ENCODE measurements at regions not wholly inside any gene's neighbourhood (a gene's known extent, or its start where the extent isn't known, plus 50 kb on each side); places are given as distances from the start of the nearest gene placed in this dataset.

DNA sequence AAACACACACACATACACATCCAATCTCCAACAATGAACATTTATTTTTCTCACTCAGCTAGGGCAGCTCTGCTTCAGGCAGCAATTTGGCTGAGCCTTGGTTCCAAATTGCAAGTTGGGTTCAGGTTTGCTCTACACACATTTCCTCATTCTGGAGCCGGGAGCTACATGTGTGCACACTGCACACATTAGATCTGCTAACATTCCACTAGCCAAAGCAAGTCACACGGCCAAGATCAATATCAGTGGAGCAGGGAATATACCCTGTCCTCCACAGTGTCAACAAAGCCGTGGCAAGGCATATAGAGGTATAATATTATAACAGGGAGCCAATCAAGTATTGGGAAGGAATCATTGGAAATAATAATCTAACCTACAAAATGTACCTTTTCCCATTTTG, 57.5 kb upstream of the PPP1R3C start:
- Histone ChIP-seq H3K4me3 (no peak overlapping the region), H3K36me3 (no peaks in the 10 kb centered on the region), H3K27ac (peak overlapping the region; percentile 52 to 72 (median 54)), H3K27me3 (no peaks in the 10 kb centered on the region), H3K9me3 (no peaks in the 10 kb centered on the region), H3K4me1 (peaks cover 0 to 36% (median 12%) of the 10 kb centered on the region in 4 donors)
- intact Hi-C loops (cut with DNase I): no loop called here
- DNase-seq: peak; percentile 37 to 89 (median 69)
- TF ChIP-seq, protein P1, sequence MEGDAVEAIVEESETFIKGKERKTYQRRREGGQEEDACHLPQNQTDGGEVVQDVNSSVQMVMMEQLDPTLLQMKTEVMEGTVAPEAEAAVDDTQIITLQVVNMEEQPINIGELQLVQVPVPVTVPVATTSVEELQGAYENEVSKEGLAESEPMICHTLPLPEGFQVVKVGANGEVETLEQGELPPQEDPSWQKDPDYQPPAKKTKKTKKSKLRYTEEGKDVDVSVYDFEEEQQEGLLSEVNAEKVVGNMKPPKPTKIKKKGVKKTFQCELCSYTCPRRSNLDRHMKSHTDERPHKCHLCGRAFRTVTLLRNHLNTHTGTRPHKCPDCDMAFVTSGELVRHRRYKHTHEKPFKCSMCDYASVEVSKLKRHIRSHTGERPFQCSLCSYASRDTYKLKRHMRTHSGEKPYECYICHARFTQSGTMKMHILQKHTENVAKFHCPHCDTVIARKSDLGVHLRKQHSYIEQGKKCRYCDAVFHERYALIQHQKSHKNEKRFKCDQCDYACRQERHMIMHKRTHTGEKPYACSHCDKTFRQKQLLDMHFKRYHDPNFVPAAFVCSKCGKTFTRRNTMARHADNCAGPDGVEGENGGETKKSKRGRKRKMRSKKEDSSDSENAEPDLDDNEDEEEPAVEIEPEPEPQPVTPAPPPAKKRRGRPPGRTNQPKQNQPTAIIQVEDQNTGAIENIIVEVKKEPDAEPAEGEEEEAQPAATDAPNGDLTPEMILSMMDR (IDR thresholded peaks at IDR 0.05): no peak
- TF ChIP-seq POLR2A (IDR thresholded peaks at IDR 0.05): no peak
- WGBS (ENCODE audit: insufficient coverage, low coverage, low lambda C conversion rate, missing lambda C conversion rate): 13% methylated on average over 3 of the region's 3 CpGs
- ATAC-seq: peak; percentile 90 to 96 (median 92)

DNA sequence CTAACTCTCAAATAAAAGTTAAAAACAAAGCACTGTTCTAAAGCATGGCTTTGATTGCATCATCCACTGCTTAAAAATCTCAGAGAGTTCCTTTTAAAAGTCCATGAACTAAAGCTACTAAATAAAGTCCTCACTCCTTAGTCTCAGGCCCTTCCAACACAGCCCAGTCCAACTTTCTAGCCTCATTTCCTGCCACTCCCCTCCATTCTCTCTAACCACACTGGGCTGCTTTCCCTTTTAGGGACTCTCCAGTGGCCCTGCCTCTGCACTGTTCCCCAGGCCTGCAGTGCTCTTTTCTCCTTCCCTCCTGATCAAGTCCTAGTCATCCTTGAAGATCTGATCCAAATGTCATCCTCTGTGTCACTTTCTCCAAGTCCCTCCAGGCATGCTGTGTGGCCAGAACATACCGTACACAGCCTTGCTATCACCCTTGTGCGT, 56.9 kb upstream of the PPP1R3C start:
- intact Hi-C loops (cut with DNase I): no loop called here
- no peaks in the 10 kb centered on the region for H3K36me3 ChIP-seq
- DNase-seq (no peak), ATAC-seq (peak; percentile 56 to 62 (median 57))
- peaks cover 0 to 36% (median 12%) of the 10 kb centered on the region in 4 donors for H3K4me1 ChIP-seq
- H3K9me3 ChIP-seq: no peaks in the 10 kb centered on the region
- no peaks in the 10 kb centered on the region for H3K27me3 ChIP-seq
- 65% methylated on average over 2 of the region's 2 CpGs for WGBS (ENCODE audit: insufficient coverage, low coverage, low lambda C conversion rate, missing lambda C conversion rate)
- TF ChIP-seq, protein P1 (IDR thresholded peaks at IDR 0.05): no peak
- TF ChIP-seq POLR2A (IDR thresholded peaks at IDR 0.05): no peak
- no peak overlapping the region for H3K4me3 ChIP-seq
- peak overlapping the region; percentile 43 to 72 (median 54) for H3K27ac ChIP-seq

GRCh38 chr10:91684841-91685240, 52.0 kb upstream of the PPP1R3C start:
- no peaks in the 10 kb centered on the region for H3K9me3 ChIP-seq
- DNase-seq (no peak), ATAC-seq (no peak)
- TF ChIP-seq, protein P1 (IDR thresholded peaks at IDR 0.05): no peak
- H3K4me1 ChIP-seq: peaks cover 0 to 12% (median 3%) of the 10 kb centered on the region in 4 donors
- no peak overlapping the region for H3K27ac ChIP-seq
- no peak overlapping the region for H3K4me3 ChIP-seq
- no peaks in the 10 kb centered on the region for H3K27me3 ChIP-seq
- 34% methylated on average over 2 of the region's 2 CpGs for WGBS (ENCODE audit: insufficient coverage, low coverage, low lambda C conversion rate, missing lambda C conversion rate)
- H3K36me3 ChIP-seq: no peaks in the 10 kb centered on the region
- intact Hi-C loops (cut with DNase I): no loop called here

- intact Hi-C loops (cut with DNase I): no loop called here
- TF ChIP-seq, protein P1 (IDR thresholded peaks at IDR 0.05): no peak
- TF ChIP-seq POLR2A (IDR thresholded peaks at IDR 0.05): no peak
- WGBS (ENCODE audit: insufficient coverage, low coverage, low lambda C conversion rate, missing lambda C conversion rate): 39% methylated on average over 5 of the region's 5 CpGs
Observed at GRCh38 chr10:91683975-91684374, 51.1 kb upstream of the PPP1R3C start.

DNA sequence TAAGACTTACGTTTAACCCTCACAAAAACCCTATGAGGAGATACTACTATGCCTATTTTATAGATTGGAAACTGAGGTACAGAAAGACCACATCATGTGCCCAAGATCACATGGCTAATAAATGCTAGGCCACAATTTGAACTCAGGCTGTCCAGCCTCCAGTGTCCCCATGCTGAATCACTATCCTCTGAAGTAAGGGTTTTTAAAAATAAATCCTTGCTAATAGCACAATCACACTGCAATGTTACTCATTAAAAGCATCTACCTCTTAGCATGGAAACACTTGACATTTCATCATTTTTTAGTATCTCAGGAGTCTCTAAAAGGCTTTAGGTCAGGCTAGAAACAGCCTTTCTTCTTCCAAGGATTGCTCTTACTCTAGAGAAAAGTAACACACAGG, 50.0 kb upstream of the PPP1R3C start:
- no peak for TF ChIP-seq POLR2A (IDR thresholded peaks at IDR 0.05)
- TF ChIP-seq, protein P1 (IDR thresholded peaks at IDR 0.05): no peak
- H3K9me3 ChIP-seq: no peaks in the 10 kb centered on the region
- H3K27me3 ChIP-seq: no peaks in the 10 kb centered on the region
- intact Hi-C loops (cut with DNase I): no loop called here
- H3K4me3 ChIP-seq: no peak overlapping the region
- H3K4me1 ChIP-seq: no peaks in the 10 kb centered on the region
- no peak for DNase-seq
- H3K27ac ChIP-seq: no peak overlapping the region
- H3K36me3 ChIP-seq: no peaks in the 10 kb centered on the region
- ATAC-seq: no peak
- WGBS (ENCODE audit: insufficient coverage, low coverage, low lambda C conversion rate, missing lambda C conversion rate): 80% methylated on average over 1 of the region's 1 CpG

More at GRCh38 chr10:91683975-91684374, 51.1 kb upstream of the PPP1R3C start:
- DNase-seq: no peak
- Histone ChIP-seq H3K4me1 (peaks cover 0 to 3% (median under 1%) of the 10 kb centered on the region in 4 donors), H3K27ac (no peak overlapping the region), H3K9me3 (no peaks in the 10 kb centered on the region), H3K27me3 (no peaks in the 10 kb centered on the region), H3K4me3 (no peak overlapping the region), H3K36me3 (no peaks in the 10 kb centered on the region)
- no peak for ATAC-seq
